Mesenchymal stem cell (in vitro differentiated cells and primary cell): ENCODE measurements at regions not wholly inside any gene's neighbourhood (a gene's known extent, or its start where the extent isn't known, plus 50 kb on each side); places are given as distances from the start of the nearest gene placed in this dataset.

Experiments used
- DNase-seq: peaks from one replicate; pipeline ENCODE4 v3.0.0-alpha.2; 2013
- H2AFZ ChIP-seq: one replicate; pipeline ENCODE4 v1.6.1; 2013; ENCODE audit warnings: low read depth, mild to moderate bottlenecking, control low read depth, inconsistent platforms, low read length, moderate library complexity
- H2AK5ac ChIP-seq: 2 replicates; pipeline ENCODE4 v1.6.1; 2013; ENCODE audit warnings: low read length, moderate library complexity, mild to moderate bottlenecking, inconsistent platforms; ENCODE audit not compliant: severe bottlenecking
- H2BK120ac ChIP-seq: one replicate; pipeline ENCODE4 v1.6.1; 2013; ENCODE audit warnings: low read depth, mild to moderate bottlenecking, inconsistent platforms, low read length, moderate library complexity
- H2BK12ac ChIP-seq, 2 experiments: one replicate each; pipeline ENCODE4 v1.6.1; 2013; ENCODE audit warnings: inconsistent platforms in 2 of 2, low read length in 2 of 2, mild to moderate bottlenecking in 2 of 2, moderate library complexity in 2 of 2, control low read depth in 1 of 2
- H2BK15ac ChIP-seq: one replicate; pipeline ENCODE4 v1.6.1; 2013; ENCODE audit warnings: mild to moderate bottlenecking, low read depth, inconsistent platforms; ENCODE audit not compliant: poor library complexity, severe bottlenecking
- H2BK5ac ChIP-seq: 2 replicates; pipeline ENCODE4 v1.6.1; 2013; ENCODE audit warnings: low read depth, mild to moderate bottlenecking, low read length, control low read depth, inconsistent platforms; ENCODE audit not compliant: poor library complexity, severe bottlenecking
- H3K14ac ChIP-seq, 2 experiments: one replicate each; pipeline ENCODE4 v1.6.1; 2013; ENCODE audit warnings: inconsistent platforms in 2 of 2, low read length in 2 of 2, control low read depth in 1 of 2, mild to moderate bottlenecking in 1 of 2, moderate library complexity in 1 of 2
- H3K18ac ChIP-seq, 2 experiments: one replicate each; pipeline ENCODE4 v1.6.1; 2013; ENCODE audit warnings: inconsistent platforms in 2 of 2, low read length in 2 of 2, control low read depth in 1 of 2, low read depth in 1 of 2, mild to moderate bottlenecking in 1 of 2
- H3K23ac ChIP-seq, 2 experiments: one replicate each; pipeline ENCODE4 v1.6.1; 2013; ENCODE audit warnings: inconsistent platforms in 2 of 2, low read length in 2 of 2, mild to moderate bottlenecking in 2 of 2, moderate library complexity in 2 of 2, control low read depth in 1 of 2
- H3K27ac ChIP-seq: 2 replicates; pipeline ENCODE4 v1.5.1; 2013; ENCODE audit warnings: mild to moderate bottlenecking, moderate library complexity, low read length, control low read depth, inconsistent platforms; ENCODE audit not compliant: poor library complexity, severe bottlenecking
- H3K27me3 ChIP-seq, 2 experiments: 2 replicates each; pipeline versions ENCODE4 v1.6.1 to v1.7.0; 2013; ENCODE audit warnings: low read length in 2 of 2, mild to moderate bottlenecking in 2 of 2, moderate library complexity in 2 of 2, control low read depth in 1 of 2, inconsistent platforms in 1 of 2; ENCODE audit not compliant: control insufficient read depth in 1 of 2, insufficient read depth in 1 of 2
- H3K36me3 ChIP-seq, 2 experiments: 2 replicates each; pipeline versions ENCODE4 v1.6.1 to v1.7.0; 2013; ENCODE audit warnings: low read length in 2 of 2, control low read depth in 1 of 2, inconsistent platforms in 1 of 2, low read depth in 1 of 2, mild to moderate bottlenecking in 1 of 2; ENCODE audit not compliant: insufficient read depth in 2 of 2, control insufficient read depth in 1 of 2
- H3K4ac ChIP-seq, 2 experiments: one replicate each; pipeline ENCODE4 v1.6.1; 2013; ENCODE audit warnings: inconsistent platforms in 2 of 2, low read length in 2 of 2, mild to moderate bottlenecking in 2 of 2, moderate library complexity in 2 of 2, control low read depth in 1 of 2, low read depth in 1 of 2
- H3K4me1 ChIP-seq: 2 replicates; pipeline ENCODE4 v1.6.1; 2013; ENCODE audit warnings: low read depth, low read length, control low read depth; ENCODE audit not compliant: control insufficient read depth, insufficient read depth
- H3K4me2 ChIP-seq: 2 replicates; pipeline ENCODE4 v1.6.1; 2013; ENCODE audit warnings: low read length, mild to moderate bottlenecking, inconsistent platforms; ENCODE audit not compliant: poor library complexity, severe bottlenecking
- H3K4me3 ChIP-seq, 2 experiments: 2 replicates each; pipeline versions ENCODE4 v1.5.1 to v1.7.0; 2013; ENCODE audit warnings: low read length in 2 of 2, mild to moderate bottlenecking in 2 of 2, control low read depth in 1 of 2, low read depth in 1 of 2; ENCODE audit not compliant: insufficient read depth in 1 of 2
- H3K79me1 ChIP-seq: replicated peaks from 2 replicates; pipeline ENCODE4 v1.6.1; 2013; ENCODE audit warnings: mild to moderate bottlenecking, control low read depth, low read length, inconsistent platforms; ENCODE audit not compliant: poor library complexity, severe bottlenecking
- H3K9ac ChIP-seq: 2 replicates; pipeline ENCODE4 v1.7.0; 2013; ENCODE audit warnings: mild to moderate bottlenecking, low read length, moderate library complexity
- H3K9me3 ChIP-seq: 2 replicates; pipeline ENCODE4 v1.7.0; 2013; ENCODE audit warnings: mild to moderate bottlenecking, low read length; ENCODE audit not compliant: control insufficient read depth
- H4K8ac ChIP-seq: one replicate; pipeline ENCODE4 v1.6.1; 2013; ENCODE audit warnings: inconsistent platforms, mild to moderate bottlenecking, low read length, moderate library complexity
- H4K91ac ChIP-seq: one replicate; pipeline ENCODE4 v1.6.1; 2013; ENCODE audit warnings: mild to moderate bottlenecking, low read length, inconsistent platforms
- WGBS: methylation state at CpG from one replicate; pipeline ENCODE4 v1.1.7; 2013; ENCODE audit warnings: mixed read lengths; 5-methylcytosine and 5-hydroxymethylcytosine counted together

DNA sequence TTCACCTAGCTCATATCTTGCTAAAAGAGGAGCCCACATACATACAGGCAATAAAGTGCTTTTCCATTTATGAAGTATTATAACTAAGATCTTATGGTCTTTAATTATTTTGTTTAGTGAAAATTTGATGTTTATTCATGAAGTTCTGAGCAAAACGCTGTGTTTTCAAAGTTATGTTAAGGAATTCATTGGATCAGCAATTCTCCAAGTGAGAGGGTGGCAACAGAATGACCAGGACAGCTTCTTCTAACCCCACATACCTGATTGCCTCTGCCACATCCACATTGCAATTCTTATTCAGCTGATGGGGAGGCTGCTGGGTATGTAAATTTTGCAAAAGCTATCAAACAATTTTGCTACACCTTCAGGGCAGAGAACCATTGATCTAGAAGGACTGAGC lies 116.8 kb downstream of the OGFRL1 start:
- Histone ChIP-seq H2BK120ac (no peak overlapping the region), H3K4me1 (peaks cover 14% of the 10 kb centered on the region), H3K27me3 (no peaks in the 10 kb centered on the region), H2BK5ac (peak overlapping the region; percentile 68), H4K91ac (peak overlapping the region; percentile 61), H3K9ac (no peak overlapping the region), H3K36me3 (peaks cover 10 to 14% of the 10 kb centered on the region in 2 experiments), H3K79me1 (no peaks in the 10 kb centered on the region), H2AFZ (no peak overlapping the region), H3K23ac (no peak overlapping the region), H3K14ac (no peak overlapping the region), H4K8ac (peak overlapping the region; percentile 72), H3K4me2 (no peak overlapping the region), H2BK12ac (no peak overlapping the region), H3K9me3 (no peaks in the 10 kb centered on the region), H2BK15ac (no peak overlapping the region), H3K18ac (peak overlapping the region in 1 of 2 experiments; percentile 62), H3K4me3 (no peak overlapping the region), H2AK5ac (peak overlapping the region; percentile 96), H3K27ac (peak overlapping the region; percentile 95), H3K4ac (no peak overlapping the region)
- WGBS = 17% methylated on average over 1 of the region's 1 CpG
- DNase-seq = no peak

DNA sequence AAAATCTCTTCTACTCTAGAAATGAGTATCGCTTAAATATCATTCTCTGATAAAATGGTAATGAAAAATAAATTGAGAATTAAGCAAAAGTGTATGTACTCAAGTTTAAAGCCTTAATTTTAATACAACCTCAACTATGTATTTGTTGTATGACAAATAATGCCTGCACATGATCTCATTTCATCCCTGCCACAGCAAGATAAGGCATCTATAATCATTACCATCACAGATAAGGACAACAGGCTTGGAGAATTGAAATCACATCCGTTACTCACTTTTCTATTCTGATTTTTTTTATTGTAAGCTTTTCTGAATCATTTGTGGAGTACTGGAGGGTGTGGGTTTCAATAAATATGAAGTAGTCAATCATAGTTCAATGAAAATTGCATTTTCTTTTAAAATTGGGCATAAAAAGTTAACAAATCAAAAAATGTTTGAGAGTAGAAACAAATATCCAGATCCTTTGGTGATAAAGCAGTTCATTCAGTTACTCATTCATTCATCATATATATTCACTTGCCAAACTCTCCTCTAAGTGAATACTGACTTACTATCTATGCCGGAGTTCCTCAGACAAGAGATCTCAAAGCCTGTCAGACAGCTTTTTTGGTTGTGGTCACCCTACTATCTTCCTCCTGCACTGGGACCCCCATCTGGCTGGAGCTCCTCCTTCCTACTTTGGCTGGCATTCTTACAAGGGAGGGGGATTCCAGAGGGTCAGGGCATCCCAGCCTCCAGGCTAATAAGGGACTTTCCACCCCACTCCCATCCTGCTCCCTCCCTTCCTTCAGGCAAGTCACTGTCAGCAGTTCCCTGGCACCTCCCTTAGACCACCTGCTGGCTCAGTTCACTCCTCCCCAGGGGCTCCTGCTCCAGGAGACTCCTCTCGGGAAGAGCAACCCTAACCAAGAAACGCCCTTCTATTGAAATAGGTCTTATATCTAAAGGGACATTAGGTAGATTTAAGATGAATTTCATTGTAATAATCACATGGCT lies 118.6 kb downstream of the OGFRL1 start:
- peak overlapping the region in 1 of 2 experiments; percentile 71 for H3K14ac ChIP-seq
- peaks cover 10 to 14% of the 10 kb centered on the region in 2 experiments for H3K36me3 ChIP-seq
- H3K23ac ChIP-seq = peak overlapping the region in 1 of 2 experiments; percentile 5
- H3K4me1 ChIP-seq = peaks cover 16% of the 10 kb centered on the region
- WGBS = 100% methylated on average over 1 of the region's 5 CpGs
- peak overlapping the region in 1 of 2 experiments; percentile 86 for H3K4ac ChIP-seq
- H2BK5ac ChIP-seq = no peak overlapping the region
- no peaks in the 10 kb centered on the region for H3K27me3 ChIP-seq
- H2BK12ac ChIP-seq = peak overlapping the region in 1 of 2 experiments; percentile 77
- H3K9ac ChIP-seq = no peak overlapping the region
- no peak overlapping the region for H2BK120ac ChIP-seq
- peak overlapping the region; percentile 80 for H4K91ac ChIP-seq
- H3K4me2 ChIP-seq = peak overlapping the region; percentile 81
- no peak overlapping the region for H3K4me3 ChIP-seq
- H3K9me3 ChIP-seq = no peaks in the 10 kb centered on the region
- peak overlapping the region; percentile 98 for H2AK5ac ChIP-seq
- H2AFZ ChIP-seq = peak overlapping the region; percentile 14
- H3K18ac ChIP-seq = peak overlapping the region; percentile 28 to 66
- peak overlapping the region; percentile 23 for H2BK15ac ChIP-seq
- no peaks in the 10 kb centered on the region for H3K79me1 ChIP-seq
- peak overlapping the region; percentile 49 for H4K8ac ChIP-seq
- H3K27ac ChIP-seq = peak overlapping the region; percentile 92
- no peak for DNase-seq

DNA sequence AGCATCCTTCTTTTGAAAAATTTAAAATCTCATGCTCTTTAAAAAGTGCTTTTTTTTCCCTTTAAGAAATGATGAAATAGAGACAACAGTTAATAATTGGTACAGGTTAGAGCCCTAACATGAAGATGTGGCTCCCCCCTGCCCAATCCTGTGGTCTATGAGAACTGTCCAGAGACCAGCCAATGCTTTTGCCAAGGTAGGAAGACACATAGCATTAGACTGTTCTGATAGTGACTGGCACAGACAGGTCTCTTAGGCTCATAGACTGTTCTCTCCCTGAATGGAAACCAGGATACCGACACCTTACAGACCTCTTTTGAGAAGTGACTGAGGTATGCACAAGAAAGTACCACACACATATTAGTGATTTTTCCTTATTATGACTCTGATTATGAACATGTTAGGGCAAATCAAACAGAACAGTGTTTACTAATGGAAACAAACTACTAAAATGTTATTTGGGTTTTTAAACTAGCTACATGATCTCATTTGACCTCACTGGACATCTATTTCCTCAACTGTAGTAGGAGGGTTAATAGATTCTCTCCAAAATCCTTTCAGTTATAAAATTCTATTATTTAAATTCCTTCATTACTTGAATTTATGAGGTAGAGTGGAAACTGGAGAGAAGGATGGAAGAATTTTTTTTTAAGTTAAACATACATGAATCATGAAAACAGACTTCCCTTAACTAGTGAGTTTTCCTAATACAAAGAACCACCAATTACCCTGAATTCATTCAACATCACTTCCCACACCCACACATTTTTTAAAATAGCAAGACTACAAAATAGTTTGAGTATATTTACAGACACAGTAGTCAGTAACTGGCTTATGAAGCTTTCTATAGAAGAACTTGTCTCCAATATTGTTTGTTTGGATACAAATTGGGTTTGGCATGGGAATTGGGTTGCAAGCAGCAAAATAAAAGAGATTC lies 120.4 kb downstream of the OGFRL1 start:
- no peaks in the 10 kb centered on the region for H3K27me3 ChIP-seq
- H3K27ac ChIP-seq = peak overlapping the region; percentile 82
- H3K18ac ChIP-seq = peak overlapping the region in 1 of 2 experiments; percentile 18
- H2BK12ac ChIP-seq = no peak overlapping the region
- no peak overlapping the region for H2BK120ac ChIP-seq
- H3K9ac ChIP-seq = no peak overlapping the region
- H3K4me2 ChIP-seq = no peak overlapping the region
- H3K4ac ChIP-seq = no peak overlapping the region
- H3K4me1 ChIP-seq = peaks cover 17% of the 10 kb centered on the region
- no peaks in the 10 kb centered on the region for H3K9me3 ChIP-seq
- H3K79me1 ChIP-seq = no peaks in the 10 kb centered on the region
- H2BK15ac ChIP-seq = no peak overlapping the region
- H3K14ac ChIP-seq = no peak overlapping the region
- H4K91ac ChIP-seq = no peak overlapping the region
- H3K36me3 ChIP-seq = peaks cover 10 to 14% of the 10 kb centered on the region in 2 experiments
- WGBS = 100% methylated on average over 1 of the region's 1 CpG
- H3K23ac ChIP-seq = no peak overlapping the region
- no peak overlapping the region for H4K8ac ChIP-seq
- H3K4me3 ChIP-seq = no peak overlapping the region
- H2BK5ac ChIP-seq = no peak overlapping the region
- no peak overlapping the region for H2AFZ ChIP-seq
- peak overlapping the region; percentile 85 for H2AK5ac ChIP-seq
- DNase-seq = no peak
